ENCODE measurements at regions not wholly inside any gene's neighbourhood (a gene's known extent, or its start where the extent isn't known, plus 50 kb on each side); places are given as distances from the start of the nearest gene placed in this dataset.

GRCh38 chr14:100386121-100386520 is 63.0 kb downstream of the SLC25A47 start:
- no peaks in the 10 kb centered on the region for H3K27me3 ChIP-seq
- H3K4me3 ChIP-seq = no peak overlapping the region
- no peaks in the 10 kb centered on the region for H3K4me1 ChIP-seq
- H3K27ac ChIP-seq = no peak overlapping the region
- peaks cover 0 to 9% of the 10 kb centered on the region in 2 donors for H3K36me3 ChIP-seq
- intact Hi-C loops (cut with DNase I) = no loop called here
- no peak for TF ChIP-seq CTCF (IDR thresholded peaks at IDR 0.05)
- no peaks in the 10 kb centered on the region for H3K9me3 ChIP-seq
- no peak for DNase-seq (ENCODE audit: low spot score in 2 of 2)

GRCh38 chr14:100386846-100387245 is 63.7 kb downstream of the SLC25A47 start:
- no peak overlapping the region for H3K4me3 ChIP-seq
- intact Hi-C loops (cut with DNase I) = no loop called here
- H3K27me3 ChIP-seq = no peaks in the 10 kb centered on the region
- no peaks in the 10 kb centered on the region for H3K4me1 ChIP-seq
- TF ChIP-seq CTCF (IDR thresholded peaks at IDR 0.05) = no peak
- H3K9me3 ChIP-seq = no peaks in the 10 kb centered on the region
- DNase-seq (ENCODE audit: low spot score in 2 of 2) = no peak
- peaks cover 0 to 6% of the 10 kb centered on the region in 2 donors for H3K36me3 ChIP-seq
- H3K27ac ChIP-seq = no peak overlapping the region

GRCh38 chr14:100387450-100387849 is 64.3 kb downstream of the SLC25A47 start:
- no peak overlapping the region for H3K4me3 ChIP-seq
- H3K27ac ChIP-seq = no peak overlapping the region
- intact Hi-C loops (cut with DNase I) = no loop called here
- TF ChIP-seq CTCF (IDR thresholded peaks at IDR 0.05) = no peak
- no peaks in the 10 kb centered on the region for H3K4me1 ChIP-seq
- H3K27me3 ChIP-seq = no peaks in the 10 kb centered on the region
- H3K36me3 ChIP-seq = peaks cover 0 to 3% of the 10 kb centered on the region in 2 donors
- no peaks in the 10 kb centered on the region for H3K9me3 ChIP-seq
- DNase-seq (ENCODE audit: low spot score in 2 of 2) = no peak

- Histone ChIP-seq H3K27ac (no peak overlapping the region), H3K4me1 (no peaks in the 10 kb centered on the region), H3K4me3 (no peak overlapping the region), H3K9me3 (no peaks in the 10 kb centered on the region), H3K36me3 (no peaks in the 10 kb centered on the region), H3K27me3 (no peaks in the 10 kb centered on the region)
- intact Hi-C loops (cut with DNase I) = no loop called here
- TF ChIP-seq CTCF (IDR thresholded peaks at IDR 0.05) = no peak
- no peak for DNase-seq (ENCODE audit: low spot score in 2 of 2)
Measured at GRCh38 chr14:100388103-100389054, 65.2 kb downstream of the SLC25A47 start.

GRCh38 chr14:100389497-100390104 is 66.5 kb downstream of the SLC25A47 start:
- no peak for TF ChIP-seq CTCF (IDR thresholded peaks at IDR 0.05)
- intact Hi-C loops (cut with DNase I) = no loop called here
- H3K27ac ChIP-seq = no peak overlapping the region
- no peak for DNase-seq (ENCODE audit: low spot score in 2 of 2)
- no peaks in the 10 kb centered on the region for H3K4me1 ChIP-seq
- H3K27me3 ChIP-seq = no peaks in the 10 kb centered on the region
- H3K36me3 ChIP-seq = no peaks in the 10 kb centered on the region
- no peak overlapping the region for H3K4me3 ChIP-seq
- H3K9me3 ChIP-seq = no peaks in the 10 kb centered on the region
